ENCODE measurements at regions not wholly inside any gene's neighbourhood (a gene's known extent, or its start where the extent isn't known, plus 50 kb on each side); places are given as distances from the start of the nearest gene placed in this dataset.
"Not testable (repeated sequence)": the region's sequence is repeated elsewhere in the genome, so short reads cannot be mapped to it uniquely, and the experiment has no call there.

GRCh38 chr6:170149681-170150589 is 140.9 kb downstream of the DLL1 start:
- Mint-ChIP-seq H3K27me3 (peaks cover 76% of the 10 kb centered on the region), H3K4me1 (ENCODE audit: low read depth) (peaks cover 30% of the 10 kb centered on the region), H3K9me3 (peaks cover 9% of the 10 kb centered on the region), H3K36me3 (ENCODE audit: low read depth) (no peaks in the 10 kb centered on the region), H3K27ac (no peak overlapping the region), H3K4me3 (no peak overlapping the region)
- intact Hi-C loops (cut with micrococcal nuclease), result no loop called here

GRCh38 chr6:170148709-170149470 is 142.0 kb downstream of the DLL1 start:
- peaks cover 17% of the 10 kb centered on the region for H3K9me3 Mint-ChIP-seq
- H3K27me3 Mint-ChIP-seq, result peaks cover 73% of the 10 kb centered on the region
- intact Hi-C loops (cut with micrococcal nuclease), result no loop called here
- peaks cover 30% of the 10 kb centered on the region for H3K4me1 Mint-ChIP-seq (ENCODE audit: low read depth)
- H3K36me3 Mint-ChIP-seq (ENCODE audit: low read depth), result no peaks in the 10 kb centered on the region
- H3K27ac Mint-ChIP-seq, result no peak overlapping the region
- no peak overlapping the region for H3K4me3 Mint-ChIP-seq

GRCh38 chr6:170147832-170148708 is 142.8 kb downstream of the DLL1 start:
- Mint-ChIP-seq H3K4me3 (no peak overlapping the region), H3K4me1 (ENCODE audit: low read depth) (peaks cover 28% of the 10 kb centered on the region), H3K27me3 (peaks cover 67% of the 10 kb centered on the region), H3K9me3 (peaks cover 17% of the 10 kb centered on the region), H3K36me3 (ENCODE audit: low read depth) (no peaks in the 10 kb centered on the region), H3K27ac (no peak overlapping the region)
- intact Hi-C loops (cut with micrococcal nuclease), result no loop called here

- Mint-ChIP-seq H3K27ac (no peak overlapping the region), H3K4me3 (no peak overlapping the region), H3K9me3 (peaks cover 17% of the 10 kb centered on the region), H3K4me1 (ENCODE audit: low read depth) (peaks cover 20% of the 10 kb centered on the region), H3K27me3 (peaks cover 58% of the 10 kb centered on the region), H3K36me3 (ENCODE audit: low read depth) (no peaks in the 10 kb centered on the region)
- intact Hi-C loops (cut with micrococcal nuclease), result no loop called here
Measured at GRCh38 chr6:170147056-170147787, 143.7 kb downstream of the DLL1 start.

- H3K27ac Mint-ChIP-seq, result no peak overlapping the region
- H3K4me3 Mint-ChIP-seq, result no peak overlapping the region
- H3K4me1 Mint-ChIP-seq (ENCODE audit: low read depth), result peaks cover 14% of the 10 kb centered on the region
- H3K36me3 Mint-ChIP-seq (ENCODE audit: low read depth), result no peaks in the 10 kb centered on the region
- intact Hi-C loops (cut with micrococcal nuclease), result no loop called here
- peaks cover 52% of the 10 kb centered on the region for H3K27me3 Mint-ChIP-seq
- peaks cover 17% of the 10 kb centered on the region for H3K9me3 Mint-ChIP-seq
Measured at GRCh38 chr6:170146640-170147039, 144.2 kb downstream of the DLL1 start.

- H3K36me3 Mint-ChIP-seq (ENCODE audit: low read depth); H3K27ac Mint-ChIP-seq: not testable (repeated sequence)
Measured at GRCh38 chr6:170146131-170146530, 144.7 kb downstream of the DLL1 start.

GRCh38 chr6:170145716-170146115 is 145.2 kb downstream of the DLL1 start:
- intact Hi-C loops (cut with micrococcal nuclease); H3K27ac Mint-ChIP-seq; H3K36me3 Mint-ChIP-seq (ENCODE audit: low read depth); H3K4me1 Mint-ChIP-seq (ENCODE audit: low read depth); H3K4me3 Mint-ChIP-seq: not testable (repeated sequence)
- Mint-ChIP-seq H3K9me3 (peaks cover 17% of the 10 kb centered on the region), H3K27me3 (peaks cover 44% of the 10 kb centered on the region)

More at GRCh38 chr6:170146131-170146530, 144.7 kb downstream of the DLL1 start:
- intact Hi-C loops (cut with micrococcal nuclease); H3K4me3 Mint-ChIP-seq; H3K4me1 Mint-ChIP-seq (ENCODE audit: low read depth): not testable (repeated sequence)
- Mint-ChIP-seq H3K9me3 (peaks cover 17% of the 10 kb centered on the region), H3K27me3 (peaks cover 47% of the 10 kb centered on the region)

- H3K27me3 Mint-ChIP-seq, result peaks cover 40% of the 10 kb centered on the region
- H3K36me3 Mint-ChIP-seq (ENCODE audit: low read depth), result no peaks in the 10 kb centered on the region
- no peak overlapping the region for H3K4me3 Mint-ChIP-seq
- H3K9me3 Mint-ChIP-seq, result peaks cover 17% of the 10 kb centered on the region
- H3K4me1 Mint-ChIP-seq (ENCODE audit: low read depth), result peaks cover 9% of the 10 kb centered on the region
- H3K27ac Mint-ChIP-seq, result no peak overlapping the region
- intact Hi-C loops (cut with micrococcal nuclease), result no loop called here
Measured at GRCh38 chr6:170145272-170145592, 145.6 kb downstream of the DLL1 start.

- Mint-ChIP-seq H3K4me3 (no peak overlapping the region), H3K4me1 (ENCODE audit: low read depth) (peaks cover 9% of the 10 kb centered on the region), H3K36me3 (ENCODE audit: low read depth) (no peaks in the 10 kb centered on the region), H3K27ac (no peak overlapping the region), H3K9me3 (peaks cover 19% of the 10 kb centered on the region), H3K27me3 (peaks cover 34% of the 10 kb centered on the region)
- intact Hi-C loops (cut with micrococcal nuclease), result no loop called here
Measured at GRCh38 chr6:170144571-170145271, 146.2 kb downstream of the DLL1 start.

- Mint-ChIP-seq H3K36me3 (ENCODE audit: low read depth) (no peaks in the 10 kb centered on the region), H3K4me1 (ENCODE audit: low read depth) (peaks cover 9% of the 10 kb centered on the region)
- intact Hi-C loops (cut with micrococcal nuclease), result no loop called here
Measured at GRCh38 chr6:170143401-170144150, 147.3 kb downstream of the DLL1 start.

GRCh38 chr6:170142559-170142958 is 148.3 kb downstream of the DLL1 start:
- Mint-ChIP-seq H3K27me3 (peaks cover 16% of the 10 kb centered on the region), H3K4me3 (no peak overlapping the region), H3K27ac (no peak overlapping the region), H3K4me1 (ENCODE audit: low read depth) (no peaks in the 10 kb centered on the region), H3K36me3 (ENCODE audit: low read depth) (no peaks in the 10 kb centered on the region), H3K9me3 (peaks cover 37% of the 10 kb centered on the region)
- intact Hi-C loops (cut with micrococcal nuclease), result no loop called here

More at GRCh38 chr6:170143401-170144150, 147.3 kb downstream of the DLL1 start:
- H3K9me3 Mint-ChIP-seq, result peaks cover 31% of the 10 kb centered on the region
- H3K27ac Mint-ChIP-seq, result no peak overlapping the region
- H3K27me3 Mint-ChIP-seq, result peaks cover 23% of the 10 kb centered on the region
- no peak overlapping the region for H3K4me3 Mint-ChIP-seq

GRCh38 chr6:170141061-170141460 is 149.8 kb downstream of the DLL1 start:
- intact Hi-C loops (cut with micrococcal nuclease); H3K4me1 Mint-ChIP-seq (ENCODE audit: low read depth): not testable (repeated sequence)

More at GRCh38 chr6:170141061-170141460, 149.8 kb downstream of the DLL1 start:
- H3K4me3 Mint-ChIP-seq; H3K27ac Mint-ChIP-seq; H3K27me3 Mint-ChIP-seq; H3K36me3 Mint-ChIP-seq (ENCODE audit: low read depth): not testable (repeated sequence)
- H3K9me3 Mint-ChIP-seq, result peaks cover 37% of the 10 kb centered on the region
